ENCODE measurements at regions not wholly inside any gene's neighbourhood (a gene's known extent, or its start where the extent isn't known, plus 50 kb on each side); places are given as distances from the start of the nearest gene placed in this dataset.
A peak's percentile ranks its signal among the peaks of the same experiment; 100 is the strongest.

DNA sequence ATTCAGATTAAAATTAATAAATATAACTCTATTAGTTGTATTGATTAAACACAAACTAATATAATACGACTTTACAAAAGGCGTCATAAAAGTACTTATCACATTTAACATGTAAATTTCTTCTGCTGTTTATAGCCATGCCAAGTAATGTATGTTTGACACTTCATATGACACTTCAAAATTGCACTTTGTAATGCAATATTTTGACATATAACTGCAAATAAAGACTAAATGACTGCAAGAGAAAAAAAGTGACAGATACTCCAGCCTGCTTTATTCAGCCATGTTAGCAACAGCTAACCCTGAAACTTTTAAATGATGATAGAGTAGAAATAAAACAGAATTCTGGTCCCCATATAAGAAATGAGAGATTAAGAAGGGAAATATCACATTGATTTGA is 1238.0 kb downstream of the MRPL39 start:
- no peak for DNase-seq (ENCODE audit: low read depth)

DNA sequence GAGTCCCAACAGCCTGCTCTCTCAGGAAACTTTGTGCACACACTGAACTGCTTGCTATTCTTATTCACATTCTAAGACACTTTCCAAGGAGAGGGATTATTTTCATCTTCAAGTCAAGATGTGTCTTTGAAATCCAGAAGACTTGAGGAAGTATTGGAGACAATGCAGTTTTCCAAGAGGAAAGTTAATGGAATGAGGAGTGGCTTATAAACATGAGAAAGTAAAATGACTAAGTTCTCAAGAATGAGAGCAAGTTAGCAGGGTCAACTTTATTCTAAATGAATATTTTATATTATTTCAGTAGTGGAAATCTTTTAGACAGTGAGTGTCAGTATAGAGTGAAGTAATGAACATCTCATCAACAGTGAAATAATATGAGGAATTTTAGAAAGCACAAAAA is 1239.3 kb downstream of the MRPL39 start:
- DNase-seq (ENCODE audit: low read depth): no peak

DNA sequence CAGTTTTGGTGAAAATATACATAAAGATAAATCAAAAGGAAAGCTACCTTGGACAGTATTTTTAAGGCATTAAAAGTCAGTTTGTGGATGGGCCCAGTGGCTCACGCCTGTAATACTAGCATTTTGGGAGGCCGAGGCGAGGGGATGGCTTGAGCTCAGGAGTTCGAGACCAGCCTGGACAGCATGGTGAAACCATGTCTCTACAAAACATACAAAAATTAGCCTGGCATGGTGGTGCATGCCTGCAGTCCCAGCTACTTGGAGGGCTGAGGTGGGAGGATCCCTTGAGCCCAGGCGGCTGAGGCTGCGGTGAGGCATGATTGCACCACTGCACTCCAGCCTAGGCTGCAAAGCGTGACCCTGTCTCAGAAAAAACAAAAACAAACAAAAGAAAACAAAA is 1253.8 kb downstream of the MRPL39 start:
- DNase-seq (ENCODE audit: low read depth): no peak

DNA sequence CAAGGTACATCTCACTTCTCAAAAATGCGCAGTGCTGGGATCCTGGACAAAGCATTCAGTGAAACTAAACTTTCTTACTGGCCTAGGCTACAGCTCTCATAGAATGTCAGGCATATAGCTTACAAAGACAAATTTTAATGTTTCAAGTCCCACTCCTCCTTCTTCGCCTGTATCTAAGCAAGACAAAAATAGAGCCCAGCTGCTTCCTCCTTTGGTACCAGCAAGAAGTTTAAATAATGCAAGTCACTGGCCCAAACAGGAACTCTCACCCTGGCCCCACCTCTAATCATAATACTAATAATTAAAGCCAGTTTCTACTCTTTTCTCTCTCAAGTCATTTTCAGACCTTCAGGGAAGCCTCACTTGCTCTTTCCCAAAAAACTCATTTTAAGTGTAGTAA is 1267.9 kb downstream of the MRPL39 start:
- no peak for DNase-seq (ENCODE audit: low read depth)

DNA sequence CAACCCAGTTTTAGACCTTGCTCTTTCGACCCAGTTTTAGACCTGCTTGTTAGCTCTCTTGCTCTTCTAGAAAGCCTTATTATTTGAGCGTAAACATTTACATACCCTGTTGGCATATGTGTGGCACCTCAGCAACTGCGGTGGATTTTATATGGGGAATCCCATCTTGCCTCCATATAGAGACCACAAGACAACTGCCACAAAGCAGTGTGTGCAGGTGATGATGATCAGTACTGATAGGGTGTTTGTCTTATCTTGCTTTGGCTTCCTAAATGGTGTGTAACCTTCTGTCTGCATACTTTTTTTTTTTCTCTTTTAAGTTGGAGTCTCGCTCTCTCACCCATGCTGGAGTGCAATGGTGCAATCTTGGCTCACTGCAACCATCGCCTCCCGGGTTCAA is 1270.8 kb downstream of the MRPL39 start:
- DNase-seq (ENCODE audit: low read depth): no peak

DNA sequence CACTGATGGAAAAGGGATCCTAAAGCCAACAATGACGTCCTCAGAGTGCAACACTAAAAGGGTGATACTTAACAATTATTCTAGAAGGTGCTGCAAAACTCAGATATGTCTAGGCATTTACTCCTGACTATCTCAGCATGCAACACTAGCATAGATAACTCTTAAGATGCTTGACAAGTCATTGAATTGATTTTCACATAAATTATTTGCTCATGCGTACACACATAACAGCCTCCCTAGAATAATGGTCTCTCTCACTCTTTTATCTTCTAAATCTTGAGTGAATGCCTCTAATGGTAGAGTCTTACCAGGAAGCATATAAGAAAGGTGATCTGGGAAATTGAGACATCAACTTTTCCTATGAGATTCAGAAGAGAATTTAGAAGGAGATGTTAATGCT is 1283.7 kb downstream of the MRPL39 start:
- no peak for DNase-seq (ENCODE audit: low read depth)

DNA sequence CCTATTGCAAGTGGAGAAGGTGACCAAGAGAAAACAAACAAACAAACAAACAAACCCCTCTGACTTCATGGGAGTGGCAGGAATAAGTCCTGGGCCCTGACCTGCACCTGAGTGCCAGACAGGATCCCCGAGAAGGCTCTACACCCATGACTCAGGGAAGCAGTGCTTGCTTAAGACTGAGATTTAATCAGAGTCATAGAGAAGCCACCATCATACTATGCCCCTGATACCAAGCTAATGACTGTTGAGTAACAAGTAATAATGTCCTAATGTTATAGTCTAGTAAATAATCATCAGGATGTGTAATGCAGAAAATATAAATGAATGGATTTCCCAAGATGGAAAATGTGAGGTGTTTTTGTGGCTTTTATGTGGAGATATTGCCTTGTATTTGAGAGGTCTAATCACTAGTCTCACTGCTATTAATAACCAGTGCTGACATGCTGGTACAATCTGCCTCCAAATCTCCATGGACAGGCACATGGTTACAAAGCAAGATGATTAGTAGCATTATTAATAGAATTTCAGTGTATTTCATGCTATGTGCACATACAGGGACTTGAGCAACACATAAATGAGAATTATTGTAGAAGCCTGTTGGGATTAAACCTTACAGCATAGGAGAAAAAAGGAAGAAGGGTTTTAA is 1290.9 kb downstream of the MRPL39 start:
- no peak for DNase-seq (ENCODE audit: low read depth)

GRCh38 chr21:24310788-24311187 is 1296.5 kb downstream of the MRPL39 start:
- no peak for DNase-seq (ENCODE audit: low read depth)

GRCh38 chr21:24308183-24308582 is 1299.1 kb downstream of the MRPL39 start:
- DNase-seq (ENCODE audit: low read depth): no peak

DNA sequence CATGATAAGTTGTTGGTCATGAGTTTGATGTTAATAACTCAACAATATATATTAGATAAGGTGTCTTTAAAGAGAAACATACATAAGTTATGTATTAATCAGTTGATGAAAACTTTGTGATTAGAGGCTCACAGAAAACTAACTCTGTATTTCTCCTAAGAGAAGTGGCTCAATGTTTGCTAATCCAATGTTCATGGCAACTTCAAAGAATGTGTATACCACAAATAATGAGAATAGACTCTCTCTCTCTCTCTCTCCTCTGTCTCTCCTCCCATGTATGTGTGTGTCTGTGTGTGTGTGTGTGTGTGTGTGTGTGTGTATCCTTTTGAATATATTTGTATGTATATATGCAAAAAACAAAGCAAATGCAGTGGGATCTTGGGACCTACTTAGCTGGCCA is 1304.9 kb downstream of the MRPL39 start:
- DNase-seq (ENCODE audit: low read depth): no peak

DNA sequence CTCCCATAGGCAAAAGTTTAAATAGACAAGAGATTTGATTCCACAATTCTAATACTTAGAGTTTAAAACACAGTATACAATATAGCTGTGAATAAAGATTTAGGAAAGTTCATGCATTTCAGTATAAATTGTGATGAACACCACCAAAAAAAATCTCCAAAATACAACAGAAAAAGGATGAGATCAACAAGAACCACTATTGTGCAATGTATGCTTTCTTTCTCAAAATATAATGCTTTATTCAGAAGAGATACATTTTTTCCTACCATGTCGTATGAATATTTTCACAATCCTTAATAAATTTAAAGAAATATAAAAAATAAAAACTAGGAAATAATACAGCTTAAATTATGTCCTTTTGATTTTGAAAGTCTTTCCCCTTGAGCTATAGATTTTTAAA is 1309.2 kb downstream of the MRPL39 start:
- DNase-seq (ENCODE audit: low read depth): no peak

- no peak for DNase-seq (ENCODE audit: low read depth)
Observed at GRCh38 chr21:24294171-24294570, 1313.1 kb downstream of the MRPL39 start.

GRCh38 chr21:24290151-24290833 is 1317.0 kb downstream of the MRPL39 start:
- DNase-seq (ENCODE audit: low read depth): no peak

DNA sequence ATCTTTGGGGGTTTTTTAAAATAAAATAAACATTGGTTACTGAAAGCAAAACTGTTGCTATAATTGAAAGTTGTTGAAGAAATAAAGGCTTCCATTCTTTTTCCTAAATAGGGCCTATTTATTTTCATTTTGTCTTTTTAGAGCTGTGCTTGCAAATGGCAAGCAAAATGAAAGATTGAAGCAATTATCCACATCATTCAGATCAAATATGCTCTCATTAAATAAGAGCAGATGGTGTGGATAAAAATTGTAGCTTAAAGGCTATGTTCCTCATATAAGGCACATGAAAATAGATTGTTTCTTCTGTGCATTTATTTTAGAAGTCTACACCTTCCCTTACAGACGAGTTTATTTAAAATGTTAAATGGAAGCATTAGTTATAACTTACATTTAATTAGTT is 1317.7 kb downstream of the MRPL39 start:
- no peak for DNase-seq (ENCODE audit: low read depth)

GRCh38 chr21:24280596-24280995 is 1326.7 kb downstream of the MRPL39 start:
- DNase-seq (ENCODE audit: low read depth): no peak

DNA sequence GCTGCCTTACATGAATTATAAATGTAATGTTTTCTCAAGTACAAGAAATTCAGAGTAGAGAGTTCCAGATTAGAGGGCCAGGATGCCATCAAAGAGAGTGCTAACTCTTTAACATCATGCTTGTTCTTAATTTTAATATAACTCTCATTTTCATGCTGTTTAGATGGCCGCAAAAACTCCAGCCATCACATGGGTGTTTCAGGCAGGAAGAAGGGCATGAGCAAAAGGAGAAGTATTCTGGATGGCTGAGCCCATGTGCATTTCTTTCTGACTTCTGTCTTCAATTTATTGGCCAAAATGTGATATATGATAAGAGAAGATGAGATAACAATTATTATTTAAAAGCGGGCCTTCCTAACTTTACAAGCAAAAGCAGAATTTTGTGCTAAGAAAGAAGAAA is 1328.6 kb downstream of the MRPL39 start:
- DNase-seq (ENCODE audit: low read depth): no peak

DNA sequence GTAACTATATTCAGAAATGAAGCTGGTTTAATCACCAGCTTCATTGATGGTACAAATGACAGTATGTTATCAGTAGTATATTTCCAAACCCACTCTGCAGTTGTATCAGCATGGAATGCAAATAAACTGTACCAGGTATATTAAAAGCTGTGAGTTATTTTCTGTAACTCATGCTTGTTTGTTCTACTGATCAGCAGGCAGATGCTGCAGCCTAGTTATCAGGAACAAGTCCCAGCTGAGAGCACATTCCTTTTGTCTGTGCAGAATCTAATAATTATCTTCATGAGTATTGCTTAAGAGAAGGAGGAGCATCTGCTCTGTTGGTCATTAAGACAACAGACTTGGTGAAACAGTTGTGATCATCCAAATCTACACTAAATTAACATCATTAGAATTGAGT is 1331.1 kb downstream of the MRPL39 start:
- DNase-seq (ENCODE audit: low read depth): no peak

DNA sequence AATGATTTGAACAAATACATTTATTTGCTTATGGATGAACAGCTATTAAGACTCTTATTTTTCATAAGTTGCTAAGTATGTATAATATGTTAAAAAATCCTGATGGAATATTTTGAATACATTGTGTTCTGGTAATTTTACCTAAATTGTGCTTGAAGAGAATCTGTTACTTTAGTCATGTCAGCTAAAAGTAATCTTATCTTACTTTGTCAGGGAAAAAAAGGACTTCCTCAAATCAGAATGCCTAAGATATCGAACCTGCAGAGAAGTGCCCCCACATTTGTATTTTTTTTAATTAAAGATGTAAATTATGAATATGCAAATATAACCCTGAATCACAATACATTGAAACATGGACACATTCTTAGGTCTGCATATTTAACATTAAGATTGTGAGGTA is 1331.7 kb downstream of the MRPL39 start:
- DNase-seq (ENCODE audit: low read depth): no peak

- no peak for DNase-seq (ENCODE audit: low read depth)
Observed at GRCh38 chr21:24272521-24272938, 1334.8 kb downstream of the MRPL39 start.

DNA sequence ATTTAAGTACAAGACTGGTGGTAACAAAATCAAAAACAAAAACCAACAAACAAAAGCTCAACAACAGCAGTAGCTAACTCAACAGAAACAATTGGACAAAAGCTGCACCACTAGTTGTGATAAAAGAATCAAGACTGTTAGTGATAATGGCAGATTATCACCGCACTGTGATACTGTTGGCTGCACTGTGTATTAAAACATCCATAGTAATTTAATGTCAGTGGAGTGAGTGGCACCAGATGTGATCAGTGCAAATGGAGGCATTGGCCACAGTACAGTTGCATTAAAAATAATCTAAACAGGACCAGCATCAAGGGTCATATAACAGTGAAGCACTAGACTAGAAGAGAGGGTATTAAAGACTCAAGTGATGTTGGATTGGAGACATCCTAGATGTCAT is 1341.3 kb downstream of the MRPL39 start:
- no peak for DNase-seq (ENCODE audit: low read depth)

GRCh38 chr21:24260751-24261150 is 1346.5 kb downstream of the MRPL39 start:
- DNase-seq (ENCODE audit: low read depth): no peak

DNA sequence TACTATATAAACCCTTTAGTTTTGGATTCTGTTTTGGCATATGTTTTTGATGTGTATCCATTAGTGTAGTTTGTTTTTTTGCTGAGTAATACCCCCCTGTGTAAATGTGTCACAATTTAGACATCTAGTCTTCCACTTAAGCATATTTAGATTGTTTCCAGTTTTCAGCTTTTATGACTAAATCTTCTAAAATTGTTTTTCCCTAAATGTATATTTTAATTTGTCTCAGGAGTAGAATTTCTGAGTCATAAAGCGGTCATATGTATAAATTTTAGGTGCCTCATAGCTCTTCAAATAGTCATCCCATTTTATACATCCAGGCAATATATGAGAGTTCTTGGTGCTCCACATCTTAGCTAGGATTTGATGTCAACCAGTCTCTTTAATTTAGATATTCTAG is 1348.0 kb downstream of the MRPL39 start:
- no peak for DNase-seq (ENCODE audit: low read depth)

- no peak for DNase-seq (ENCODE audit: low read depth)
Observed at GRCh38 chr21:24255591-24255990, 1351.7 kb downstream of the MRPL39 start.

DNA sequence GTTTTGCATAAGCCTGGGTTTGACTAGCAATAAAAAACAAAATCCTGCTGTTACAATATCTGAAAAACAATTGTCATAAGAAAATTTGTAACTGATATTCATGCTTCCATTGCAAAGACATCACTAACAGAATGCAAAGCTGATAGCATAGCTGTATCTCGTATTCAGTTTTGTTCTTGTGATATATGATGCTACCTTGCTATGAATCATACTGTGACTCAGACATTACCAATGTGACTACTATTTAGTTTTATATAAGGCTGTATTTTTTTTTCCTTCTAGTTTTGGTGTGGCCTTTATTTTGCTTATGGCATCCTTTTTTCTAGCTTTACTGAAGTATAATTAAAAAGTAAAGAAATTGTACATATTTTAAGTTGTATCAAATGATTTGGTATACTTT is 1381.8 kb downstream of the MRPL39 start:
- peak; percentile 1 for DNase-seq (ENCODE audit: low read depth)
